ENCODE measurements at regions not wholly inside any gene's neighbourhood (a gene's known extent, or its start where the extent isn't known, plus 50 kb on each side); places are given as distances from the start of the nearest gene placed in this dataset.

DNA sequence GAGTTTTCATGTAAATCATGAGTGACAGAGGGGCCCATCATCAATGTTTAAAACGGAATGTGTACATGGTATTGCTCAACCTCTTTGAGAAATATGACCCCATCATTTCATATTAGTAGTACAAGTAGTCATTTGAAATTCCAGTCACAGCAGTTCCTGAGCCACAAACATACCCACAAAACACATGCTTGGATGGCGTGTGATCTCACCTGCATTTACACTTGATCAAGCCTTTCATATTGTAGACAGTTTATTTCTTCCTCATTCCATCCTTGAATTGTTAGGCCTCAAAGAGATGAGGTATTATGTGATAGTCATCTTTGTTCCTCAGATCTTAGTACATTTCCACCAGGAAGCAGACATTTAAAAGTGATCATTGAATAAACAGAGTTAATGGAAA lies 96.8 kb upstream of the TAS2R1 start:
- TF ChIP-seq GATA3 (IDR thresholded peaks at IDR 0.05; ENCODE audit: low read depth, low read length) = no peak
- TF ChIP-seq GATA2 (IDR thresholded peaks at IDR 0.05; ENCODE audit: low read depth, low read length) = no peak

Measured in SH-SY5Y (cell line).